Right atrium auricular region (tissue), 2 donors: ENCODE measurements at regions not wholly inside any gene's neighbourhood (a gene's known extent, or its start where the extent isn't known, plus 50 kb on each side); places are given as distances from the start of the nearest gene placed in this dataset.

Experiments
- DNase-seq: peaks from one replicate; pipeline ENCODE4 v3.0.0-alpha.2; 2019; ENCODE audit warnings: low spot score
- H3K27ac ChIP-seq, 2 donors: fragments of 200-600 bp; sonication (generic); 1 replicate in 1 of 2; 2 replicates in 1 of 2; pipeline ENCODE4 v1.5.1; 2016 to 2019
- H3K27me3 ChIP-seq, 2 donors: fragments of 200-600 bp; sonication (generic); one replicate each; pipeline versions ENCODE4 v1.5.1 to v1.6.0; 2017 to 2019
- H3K36me3 ChIP-seq: fragments of 200-600 bp; sonication (generic); one replicate; pipeline ENCODE4 v1.5.1; 2016
- H3K4me1 ChIP-seq, 2 donors: fragments of 200-600 bp; sonication (generic); one replicate each; pipeline versions ENCODE4 v1.5.1 to v1.6.0; 2017 to 2019
- H3K4me3 ChIP-seq, 2 donors: fragments of 200-600 bp; sonication (generic); 1 replicate in 1 of 2; 2 replicates in 1 of 2; pipeline ENCODE4 v1.5.1; 2017 to 2019; ENCODE audit warnings: mild to moderate bottlenecking in 1 of 2, moderate library complexity in 1 of 2
- H3K9me3 ChIP-seq, 2 donors: fragments of 200-600 bp; sonication (generic); one replicate each; pipeline ENCODE4 v1.5.1; 2019
- TF ChIP-seq, protein P1 (sequence below), 2 donors: fragments of 200-600 bp; sonication (generic); IDR thresholded peaks; one replicate each; pipeline ENCODE4 v1.5.1; 2019; ENCODE audit warnings: antibody characterized with exemption in 2 of 2

DNA sequence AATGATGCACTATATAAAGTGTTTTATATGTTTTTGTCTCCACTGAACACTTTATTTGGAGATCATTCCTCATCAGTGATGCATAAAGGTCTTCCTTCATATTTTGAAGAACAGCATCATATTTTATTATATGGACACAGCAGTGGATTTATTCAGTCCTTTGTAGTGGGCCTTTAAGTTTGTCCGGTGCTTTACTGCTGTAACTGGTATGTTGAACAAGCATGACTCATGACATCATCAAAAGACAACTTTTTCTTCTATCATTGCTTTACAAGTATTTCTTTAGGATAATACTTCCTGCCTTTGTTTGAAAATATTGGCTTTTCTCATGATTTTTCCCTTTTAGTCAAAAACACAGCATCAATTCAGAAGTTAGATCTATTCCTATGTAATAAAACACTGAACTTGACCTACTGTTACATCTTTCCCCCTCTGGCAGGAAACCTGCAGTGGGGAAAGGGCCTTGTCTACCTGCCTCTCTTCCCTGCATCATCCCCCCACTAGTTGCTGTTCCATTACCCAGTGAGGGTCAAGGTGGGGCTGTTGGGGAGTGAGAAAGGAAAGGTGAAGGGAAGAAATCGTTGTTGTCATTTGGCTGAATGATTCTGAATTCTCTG is 241.2 kb downstream of the CYP26B1 start:
- no peak overlapping the region for H3K4me3 ChIP-seq
- no peaks in the 10 kb centered on the region for H3K27me3 ChIP-seq
- TF ChIP-seq, protein P1, sequence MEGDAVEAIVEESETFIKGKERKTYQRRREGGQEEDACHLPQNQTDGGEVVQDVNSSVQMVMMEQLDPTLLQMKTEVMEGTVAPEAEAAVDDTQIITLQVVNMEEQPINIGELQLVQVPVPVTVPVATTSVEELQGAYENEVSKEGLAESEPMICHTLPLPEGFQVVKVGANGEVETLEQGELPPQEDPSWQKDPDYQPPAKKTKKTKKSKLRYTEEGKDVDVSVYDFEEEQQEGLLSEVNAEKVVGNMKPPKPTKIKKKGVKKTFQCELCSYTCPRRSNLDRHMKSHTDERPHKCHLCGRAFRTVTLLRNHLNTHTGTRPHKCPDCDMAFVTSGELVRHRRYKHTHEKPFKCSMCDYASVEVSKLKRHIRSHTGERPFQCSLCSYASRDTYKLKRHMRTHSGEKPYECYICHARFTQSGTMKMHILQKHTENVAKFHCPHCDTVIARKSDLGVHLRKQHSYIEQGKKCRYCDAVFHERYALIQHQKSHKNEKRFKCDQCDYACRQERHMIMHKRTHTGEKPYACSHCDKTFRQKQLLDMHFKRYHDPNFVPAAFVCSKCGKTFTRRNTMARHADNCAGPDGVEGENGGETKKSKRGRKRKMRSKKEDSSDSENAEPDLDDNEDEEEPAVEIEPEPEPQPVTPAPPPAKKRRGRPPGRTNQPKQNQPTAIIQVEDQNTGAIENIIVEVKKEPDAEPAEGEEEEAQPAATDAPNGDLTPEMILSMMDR (IDR thresholded peaks at IDR 0.05) = no peak
- H3K27ac ChIP-seq = no peak overlapping the region
- H3K9me3 ChIP-seq = peaks cover 0 to 10% of the 10 kb centered on the region in 2 donors
- no peaks in the 10 kb centered on the region for H3K36me3 ChIP-seq
- DNase-seq = no peak
- H3K4me1 ChIP-seq = no peaks in the 10 kb centered on the region

DNA sequence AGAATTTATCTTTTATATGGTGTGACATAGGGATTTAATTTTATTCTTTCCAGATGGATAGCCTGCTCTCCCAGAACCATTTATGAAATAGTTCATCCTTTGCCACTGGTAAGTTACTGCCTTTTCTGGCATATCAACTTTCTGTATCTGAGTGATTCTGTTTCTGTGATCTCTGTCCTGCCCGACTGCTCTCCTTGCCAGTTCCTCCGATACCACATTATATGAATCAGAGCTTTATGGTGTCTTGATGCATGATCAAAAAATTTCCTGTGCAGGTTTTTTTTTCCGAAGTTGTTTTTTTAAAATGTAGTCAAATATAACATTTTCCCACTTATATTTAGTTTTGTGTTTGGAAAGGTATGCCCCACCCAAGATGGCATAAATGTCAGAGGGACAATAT is 242.5 kb downstream of the CYP26B1 start:
- Histone ChIP-seq H3K27me3 (no peaks in the 10 kb centered on the region), H3K9me3 (peaks cover 0 to 4% of the 10 kb centered on the region in 2 donors), H3K27ac (no peak overlapping the region), H3K4me1 (no peaks in the 10 kb centered on the region), H3K4me3 (no peak overlapping the region), H3K36me3 (no peaks in the 10 kb centered on the region)
- TF ChIP-seq, protein P1 (IDR thresholded peaks at IDR 0.05) = no peak
- no peak for DNase-seq

DNA sequence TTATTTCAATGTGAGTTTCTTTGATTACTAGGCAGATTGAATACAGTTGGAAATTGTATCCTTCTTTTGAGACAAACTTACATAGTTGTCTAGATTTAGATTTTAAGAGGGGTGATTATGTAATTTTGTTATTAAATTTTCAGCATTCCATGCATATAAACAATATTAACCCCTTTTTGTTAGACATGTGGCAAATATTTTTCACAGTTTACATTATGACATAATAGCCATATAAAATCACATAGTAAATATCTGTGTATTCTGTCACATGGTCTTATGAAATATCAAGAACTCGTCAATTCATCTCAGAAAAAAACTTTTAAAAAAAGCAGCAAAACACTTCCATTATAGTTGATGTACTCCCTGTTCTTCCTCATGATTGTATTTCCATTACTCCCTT is 243.8 kb downstream of the CYP26B1 start:
- Histone ChIP-seq H3K4me3 (no peak overlapping the region), H3K27ac (no peak overlapping the region), H3K27me3 (no peaks in the 10 kb centered on the region), H3K36me3 (no peaks in the 10 kb centered on the region), H3K9me3 (no peaks in the 10 kb centered on the region), H3K4me1 (no peaks in the 10 kb centered on the region)
- TF ChIP-seq, protein P1 (IDR thresholded peaks at IDR 0.05) = no peak
- DNase-seq = no peak

DNA sequence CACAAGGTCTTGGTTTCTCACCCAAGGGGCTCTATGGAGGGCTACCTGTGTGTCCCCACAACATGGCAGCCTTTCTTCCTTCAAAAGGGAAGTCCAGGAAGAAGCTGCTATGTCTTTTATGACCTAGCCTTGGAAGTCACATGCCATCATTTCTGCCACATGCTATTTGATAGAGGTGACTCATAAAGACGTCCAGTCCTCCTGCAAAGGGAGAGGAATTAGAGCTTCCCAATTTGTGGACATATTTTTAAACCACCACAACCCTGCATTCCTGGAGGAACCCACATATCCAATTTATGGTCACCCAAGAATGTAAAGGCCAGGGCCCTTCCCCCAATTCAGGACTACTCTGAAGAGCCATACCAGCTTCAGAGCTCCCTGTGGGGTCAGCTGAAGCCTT is 246.2 kb downstream of the CYP26B1 start:
- H3K36me3 ChIP-seq = no peaks in the 10 kb centered on the region
- H3K27me3 ChIP-seq = no peaks in the 10 kb centered on the region
- no peaks in the 10 kb centered on the region for H3K4me1 ChIP-seq
- no peak overlapping the region for H3K27ac ChIP-seq
- TF ChIP-seq, protein P1 (IDR thresholded peaks at IDR 0.05) = no peak
- H3K4me3 ChIP-seq = no peak overlapping the region
- DNase-seq = no peak
- no peaks in the 10 kb centered on the region for H3K9me3 ChIP-seq

DNA sequence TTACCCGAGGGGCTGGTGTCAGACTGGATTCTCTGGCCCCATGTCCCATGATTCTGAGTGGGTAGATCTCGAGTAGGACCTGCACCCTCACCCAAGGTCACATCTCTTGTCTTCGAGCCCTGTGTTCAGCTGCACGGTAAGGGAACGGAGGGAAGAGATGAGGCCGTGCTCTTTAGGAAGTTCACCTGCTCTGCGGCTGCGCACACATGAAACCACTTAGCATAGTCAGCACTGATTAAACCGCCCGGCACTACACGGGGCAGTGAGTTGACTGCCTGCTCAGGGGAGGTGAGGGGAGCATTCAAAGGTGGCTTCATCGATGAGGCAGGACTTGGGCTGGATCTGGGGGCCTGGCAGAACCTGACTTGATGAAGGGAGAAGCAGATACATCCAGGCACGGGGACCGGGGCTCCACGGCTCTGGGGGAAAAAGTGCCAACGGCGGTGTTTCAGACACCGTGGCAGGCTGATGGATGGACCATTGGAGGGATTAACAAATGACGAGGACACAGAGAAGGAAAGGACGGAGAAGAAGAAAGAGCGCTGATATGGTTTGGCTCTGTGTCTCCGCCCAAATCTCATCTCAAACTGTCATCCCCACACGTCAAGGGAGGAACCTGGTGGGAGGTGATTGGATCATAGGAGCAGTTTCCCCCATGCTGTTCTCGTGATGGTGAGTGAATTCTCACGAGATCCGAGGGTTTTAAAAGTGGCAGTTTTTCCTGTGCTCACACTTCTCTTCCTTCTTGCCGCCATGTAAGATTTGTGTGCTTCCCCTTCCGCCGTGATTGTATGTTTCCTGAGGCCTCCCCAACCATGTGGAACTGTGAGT is 248.6 kb downstream of the CYP26B1 start:
- H3K9me3 ChIP-seq = no peaks in the 10 kb centered on the region
- no peaks in the 10 kb centered on the region for H3K27me3 ChIP-seq
- TF ChIP-seq, protein P1 (IDR thresholded peaks at IDR 0.05) = no peak
- H3K36me3 ChIP-seq = no peaks in the 10 kb centered on the region
- H3K4me1 ChIP-seq = no peaks in the 10 kb centered on the region
- DNase-seq = peak; percentile 42
- H3K27ac ChIP-seq = no peak overlapping the region
- no peak overlapping the region for H3K4me3 ChIP-seq
